ENCODE measurements at regions not wholly inside any gene's neighbourhood (a gene's known extent, or its start where the extent isn't known, plus 50 kb on each side); places are given as distances from the start of the nearest gene placed in this dataset.

DNA sequence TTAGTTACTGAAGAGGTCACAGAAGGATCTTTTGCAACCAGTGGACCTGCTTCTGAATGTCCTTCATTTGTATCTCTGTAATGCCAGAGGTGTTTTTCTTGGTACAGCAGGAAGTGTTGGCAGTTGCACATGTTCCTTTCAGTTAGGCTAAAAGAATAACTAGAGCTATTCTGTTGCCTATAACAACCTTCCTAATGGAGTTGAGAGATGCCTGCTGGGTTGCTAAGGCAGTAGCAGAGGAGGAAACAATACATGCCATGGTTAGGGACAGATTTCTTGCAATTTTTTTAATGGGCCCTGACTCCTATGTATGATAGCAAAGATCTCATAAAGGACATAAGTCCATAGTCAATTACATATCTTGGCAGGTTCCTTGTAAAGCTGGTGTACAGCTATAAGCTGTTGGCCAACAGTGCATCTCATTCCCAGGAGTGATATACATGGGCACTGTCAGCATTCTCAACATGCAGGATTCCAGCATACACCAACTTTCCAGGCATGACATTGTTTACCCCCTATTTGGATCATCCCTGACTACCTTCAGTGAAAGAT, 556.6 kb downstream of the CCER1 start:
- no peak for DNase-seq (ENCODE audit: low read depth)

DNA sequence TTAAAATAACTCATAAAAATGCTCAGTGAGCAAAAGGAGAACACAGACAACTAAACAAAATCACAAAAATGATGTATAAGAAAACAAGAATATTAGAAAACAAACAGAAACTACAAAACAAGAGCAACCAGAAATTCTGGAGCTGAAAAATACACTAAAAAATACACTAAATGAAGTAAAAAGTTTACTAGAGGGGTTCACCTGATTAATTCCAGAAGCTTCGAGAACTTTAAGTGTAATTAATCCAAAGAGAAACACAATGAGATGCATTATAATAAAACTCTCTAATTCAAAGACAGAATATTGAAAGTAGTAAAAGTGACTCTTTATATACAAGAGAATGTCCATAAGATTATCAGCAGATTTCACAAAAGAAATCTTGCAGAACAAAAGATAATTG, 558.4 kb downstream of the CCER1 start:
- no peak for DNase-seq (ENCODE audit: low read depth)

- DNase-seq (ENCODE audit: low read depth) = no peak
These were observed 561.3 kb downstream of the CCER1 start for GRCh38 chr12:90393652-90394051.

DNA sequence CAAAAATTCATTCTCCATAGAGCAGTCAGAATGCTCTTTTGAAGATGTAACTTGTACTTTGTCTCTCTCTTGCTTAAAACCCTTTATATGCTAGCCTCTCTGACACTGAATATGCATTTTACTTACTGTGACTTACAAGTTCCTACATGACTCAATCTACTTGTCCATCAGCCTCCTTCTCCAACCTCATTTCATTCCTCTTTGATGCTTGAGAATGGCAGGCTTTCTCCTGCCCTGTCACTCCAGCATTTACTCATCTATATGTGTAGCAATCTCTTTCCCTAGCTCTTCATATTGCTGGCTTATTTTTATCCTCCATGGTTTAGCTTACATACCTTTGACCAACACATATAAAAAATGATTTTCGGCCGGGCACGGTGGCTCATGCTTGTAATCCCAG, 561.9 kb downstream of the CCER1 start:
- no peak for DNase-seq (ENCODE audit: low read depth)

GRCh38 chr12:90390947-90391346, 564.0 kb downstream of the CCER1 start:
- DNase-seq (ENCODE audit: low read depth) = no peak

- DNase-seq (ENCODE audit: low read depth) = no peak
These were observed 586.9 kb downstream of the CCER1 start for GRCh38 chr12:90368081-90368480.

GRCh38 chr12:90366286-90366685, 588.7 kb downstream of the CCER1 start:
- DNase-seq (ENCODE audit: low read depth) = no peak

GRCh38 chr12:90360300-90360699, 594.7 kb downstream of the CCER1 start:
- no peak for DNase-seq (ENCODE audit: low read depth)

GRCh38 chr12:90355711-90356355, 599.1 kb downstream of the CCER1 start:
- DNase-seq (ENCODE audit: low read depth) = no peak

GRCh38 chr12:90343966-90344365, 611.0 kb downstream of the CCER1 start:
- DNase-seq (ENCODE audit: low read depth) = no peak

DNA sequence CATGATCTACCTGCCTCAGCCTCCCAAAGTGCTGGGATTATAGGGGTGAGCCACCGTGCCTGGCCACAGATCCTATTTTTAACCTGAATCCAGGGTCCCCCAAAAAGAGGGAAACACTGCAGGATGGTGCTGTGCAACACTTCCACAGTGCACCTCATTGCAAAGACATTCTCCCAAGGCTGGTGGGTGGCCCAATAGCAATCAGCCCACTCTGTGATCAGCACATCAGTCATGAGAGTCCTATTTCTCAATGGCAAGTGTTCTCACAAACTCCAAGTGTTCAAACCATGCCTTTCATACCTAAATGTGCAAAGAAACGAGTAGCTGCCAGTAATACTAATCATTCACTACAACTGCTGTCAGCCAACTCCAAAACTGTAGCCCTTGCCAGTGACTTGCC, 612.9 kb downstream of the CCER1 start:
- no peak for DNase-seq (ENCODE audit: low read depth)

GRCh38 chr12:90339837-90340236, 615.1 kb downstream of the CCER1 start:
- DNase-seq (ENCODE audit: low read depth) = no peak

GRCh38 chr12:90338365-90338764, 616.6 kb downstream of the CCER1 start:
- DNase-seq (ENCODE audit: low read depth) = no peak

DNA sequence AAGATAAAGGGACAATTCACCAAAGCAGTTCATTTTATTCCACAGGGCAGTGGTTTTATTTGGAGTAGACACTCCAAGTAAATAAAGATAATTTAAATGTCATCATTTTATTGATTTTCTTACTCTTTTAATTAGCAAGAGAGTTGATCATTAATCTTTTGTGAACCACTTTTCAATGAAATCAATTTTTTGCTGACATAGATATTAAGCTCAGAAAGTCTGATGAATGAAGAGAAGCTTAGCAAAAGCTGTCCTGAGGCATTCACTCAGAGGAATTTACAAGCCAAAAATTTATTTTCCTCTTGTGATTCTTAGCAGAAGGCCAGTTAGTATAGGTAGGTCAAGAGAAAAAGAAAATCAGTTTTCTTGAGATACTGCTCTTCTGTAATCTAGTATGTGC, 618.0 kb downstream of the CCER1 start:
- no peak for DNase-seq (ENCODE audit: low read depth)

- DNase-seq (ENCODE audit: low read depth) = no peak
These were observed 619.4 kb downstream of the CCER1 start for GRCh38 chr12:90335566-90335965.

DNA sequence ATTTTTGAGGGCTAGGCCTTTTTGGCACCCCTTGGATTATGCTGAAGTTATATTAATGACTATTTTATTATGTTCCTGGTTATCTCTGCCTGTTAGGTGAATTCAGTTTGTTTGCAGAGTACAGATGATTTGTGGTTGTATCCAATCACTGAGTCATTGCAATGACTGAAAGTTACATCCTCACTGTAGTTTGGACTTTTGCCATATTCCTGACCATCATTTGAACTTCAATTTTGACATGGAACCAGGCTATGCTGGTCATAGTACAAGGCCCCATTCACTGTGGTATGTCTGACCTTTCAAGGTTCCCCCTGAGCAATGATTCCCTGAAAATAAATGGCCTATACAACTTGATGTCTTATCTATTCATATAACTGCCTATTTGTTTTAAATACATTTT, 621.0 kb downstream of the CCER1 start:
- no peak for DNase-seq (ENCODE audit: low read depth)

DNA sequence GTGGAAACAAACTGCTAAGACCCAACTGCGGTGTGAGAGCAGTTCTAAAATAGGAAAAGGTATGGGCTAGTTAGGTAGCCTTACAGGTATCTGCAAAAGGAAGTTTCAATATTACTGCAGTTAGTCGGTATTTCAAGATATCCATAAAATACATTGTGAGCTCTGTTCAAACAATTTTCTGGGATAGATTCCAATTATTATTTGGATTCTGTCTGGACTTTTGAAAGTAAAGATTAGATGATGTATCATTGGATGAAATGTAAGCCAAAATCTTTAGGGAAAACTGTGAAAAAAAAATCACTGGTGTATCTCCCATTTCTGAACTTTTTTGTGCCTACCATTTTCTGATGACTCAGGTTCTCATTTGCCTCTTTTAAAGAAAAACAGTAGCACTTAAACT, 621.6 kb downstream of the CCER1 start:
- DNase-seq (ENCODE audit: low read depth) = no peak

- DNase-seq (ENCODE audit: low read depth) = no peak
These were observed 623.2 kb downstream of the CCER1 start for GRCh38 chr12:90331821-90332220.

DNA sequence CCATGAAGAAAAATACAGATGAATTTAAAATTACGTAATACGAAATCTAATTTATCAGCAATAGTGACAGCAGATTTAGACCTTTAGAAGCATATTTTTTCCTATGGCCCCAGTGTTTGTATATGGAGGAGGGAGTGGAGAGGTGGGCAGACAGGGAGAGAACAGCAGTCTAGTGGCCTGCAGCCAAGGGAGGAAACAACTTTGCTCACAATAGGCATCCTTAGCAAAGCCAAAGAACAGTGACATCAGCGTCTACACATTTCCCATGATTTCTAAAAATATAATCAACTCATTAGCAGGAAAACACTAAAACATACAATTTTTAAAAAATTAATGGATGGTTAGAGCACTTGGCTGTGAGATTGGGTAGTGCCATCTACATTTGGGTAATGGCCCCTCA, 622.6 kb upstream of the ATP2B1 start:
- DNase-seq (ENCODE audit: low read depth) = no peak

DNA sequence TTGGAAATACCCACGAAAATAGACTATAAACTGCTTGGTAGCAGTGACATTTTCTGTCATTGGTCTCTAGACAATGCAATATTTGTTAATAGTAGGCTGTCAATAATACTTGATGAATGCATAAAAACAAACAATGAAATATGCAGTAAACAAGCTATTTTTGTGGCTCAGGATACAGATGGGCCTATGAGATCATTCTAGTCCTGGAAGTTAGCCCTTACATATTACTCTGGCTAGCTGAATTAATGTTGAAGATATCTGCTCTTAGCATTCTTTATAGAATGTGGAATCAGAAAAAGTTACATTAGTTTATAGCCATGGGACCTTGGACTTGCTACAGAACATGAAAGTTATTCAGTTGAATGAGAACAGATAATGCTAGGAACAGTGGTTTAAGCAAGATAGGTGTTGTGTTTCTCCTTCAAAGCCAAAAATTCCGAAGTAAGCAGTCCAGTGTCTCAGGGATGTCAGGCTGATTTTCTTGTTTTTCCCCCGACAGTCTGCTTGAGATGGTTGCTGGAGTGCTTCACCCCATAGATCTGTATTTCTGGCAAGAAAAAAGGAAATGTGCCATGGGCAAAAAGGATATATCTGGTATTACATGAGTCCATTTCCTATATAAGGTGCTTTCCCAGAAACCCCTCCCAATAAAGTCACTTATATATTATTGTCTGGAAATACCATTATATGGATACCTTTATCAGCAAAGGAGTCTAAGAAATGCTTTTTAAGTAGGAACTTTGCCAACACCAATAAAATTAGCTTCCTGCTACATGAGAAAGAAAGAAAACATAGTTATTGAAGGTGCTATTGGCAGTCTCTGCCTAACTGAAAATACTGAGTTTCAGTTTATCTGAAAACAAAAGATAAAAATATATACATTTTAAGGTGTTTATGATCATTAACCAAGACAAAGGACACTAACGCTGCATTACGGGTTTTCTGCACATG, 619.4 kb upstream of the ATP2B1 start:
- DNase-seq (ENCODE audit: low read depth) = no peak

DNA sequence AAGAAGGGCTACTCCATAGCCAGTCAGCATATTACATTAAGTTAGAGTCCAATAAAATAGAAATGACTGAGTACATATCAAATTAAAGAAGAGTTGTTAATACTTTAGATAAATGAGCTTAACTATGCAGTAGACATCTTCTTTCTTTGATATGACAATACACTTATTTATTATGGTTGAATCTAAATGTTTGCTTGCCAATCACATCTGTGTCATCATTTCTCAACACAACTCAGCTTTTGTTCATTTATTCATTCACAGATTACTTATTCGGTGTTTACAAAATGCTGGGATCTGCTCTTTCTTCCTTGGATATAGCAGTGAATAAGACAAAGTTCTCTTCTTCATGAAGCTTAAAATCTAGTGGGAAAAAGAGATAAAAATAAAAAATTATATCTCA, 614.6 kb upstream of the ATP2B1 start:
- DNase-seq (ENCODE audit: low read depth) = no peak

GRCh38 chr12:90322006-90322405, 613.4 kb upstream of the ATP2B1 start:
- DNase-seq (ENCODE audit: low read depth) = no peak

DNA sequence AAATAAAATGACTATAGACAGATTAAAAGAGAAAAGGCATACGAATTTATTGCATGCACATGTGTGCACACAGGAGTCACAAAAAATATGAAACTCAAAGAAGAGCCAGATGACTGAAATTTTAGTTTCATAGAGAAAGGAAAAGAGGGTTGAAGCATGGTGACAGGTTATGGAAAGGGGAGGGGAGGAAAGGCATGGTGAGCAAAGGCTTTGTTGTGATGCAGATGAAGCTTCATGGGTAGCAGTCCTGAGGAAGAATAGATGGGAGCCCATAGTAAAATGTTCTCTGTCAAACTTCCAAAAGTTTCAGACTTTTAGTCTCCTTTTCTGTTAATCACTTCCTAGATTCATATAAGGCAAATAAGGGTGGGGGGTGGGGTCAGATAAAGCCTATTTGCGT, 612.7 kb upstream of the ATP2B1 start:
- no peak for DNase-seq (ENCODE audit: low read depth)
